Urothelium cell line (cell line): ENCODE measurements at regions not wholly inside any gene's neighbourhood (a gene's known extent, or its start where the extent isn't known, plus 50 kb on each side); places are given as distances from the start of the nearest gene placed in this dataset.

Experiments
- DNase-seq: peaks from one replicate; pipeline ENCODE4 v3.0.0; 2011; ENCODE audit warnings: low spot score, mixed read lengths
- FAIRE-seq: peaks from 2 replicates; lab custom pipeline; 2011; peaks lifted over from hg19 to GRCh38; lab: Jason Lieb, UNC

- DNase-seq (no peak), FAIRE-seq (no peak)
These were observed 670.2 kb upstream of the CXADR start for GRCh38 chr21:16842696-16843035.

DNA sequence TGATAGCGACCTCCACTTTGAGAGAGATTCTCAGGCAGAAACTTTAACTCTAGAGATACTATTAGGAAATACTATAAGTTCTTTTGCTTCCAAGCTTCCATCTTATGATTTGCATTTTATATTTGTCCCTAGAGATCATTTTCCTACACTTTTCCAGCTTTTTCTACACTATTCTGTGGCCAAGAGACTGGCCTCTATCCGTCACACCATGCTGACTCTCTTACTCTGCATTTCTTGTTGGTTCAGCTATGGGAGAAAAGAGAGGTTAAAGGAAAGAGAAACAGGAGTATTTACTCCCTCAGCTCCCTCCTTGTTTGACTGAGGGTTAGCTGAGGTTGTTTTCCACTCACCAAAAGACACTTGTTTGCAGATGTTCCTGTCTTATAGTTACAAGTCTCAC, 665.6 kb upstream of the CXADR start:
- DNase-seq = no peak
- FAIRE-seq = no peak

DNA sequence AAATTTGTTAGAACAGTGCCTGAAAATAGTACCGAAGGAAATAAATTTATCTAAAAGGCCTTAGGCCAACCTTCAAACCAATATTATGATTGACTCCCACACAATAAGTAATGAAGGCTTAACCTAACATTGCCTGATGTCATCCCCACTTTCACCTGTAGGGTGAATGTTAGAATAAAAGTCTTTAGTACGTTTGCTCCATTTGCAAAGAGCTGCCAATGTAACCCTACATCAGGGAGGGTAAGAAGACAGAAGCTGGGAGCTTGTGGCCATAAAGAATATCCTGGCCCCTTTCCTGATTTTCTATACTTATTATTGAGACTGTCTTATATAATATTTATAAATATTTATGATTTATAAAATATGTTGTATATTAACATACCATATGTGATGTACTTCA, 661.8 kb upstream of the CXADR start:
- DNase-seq = no peak
- no peak for FAIRE-seq

DNA sequence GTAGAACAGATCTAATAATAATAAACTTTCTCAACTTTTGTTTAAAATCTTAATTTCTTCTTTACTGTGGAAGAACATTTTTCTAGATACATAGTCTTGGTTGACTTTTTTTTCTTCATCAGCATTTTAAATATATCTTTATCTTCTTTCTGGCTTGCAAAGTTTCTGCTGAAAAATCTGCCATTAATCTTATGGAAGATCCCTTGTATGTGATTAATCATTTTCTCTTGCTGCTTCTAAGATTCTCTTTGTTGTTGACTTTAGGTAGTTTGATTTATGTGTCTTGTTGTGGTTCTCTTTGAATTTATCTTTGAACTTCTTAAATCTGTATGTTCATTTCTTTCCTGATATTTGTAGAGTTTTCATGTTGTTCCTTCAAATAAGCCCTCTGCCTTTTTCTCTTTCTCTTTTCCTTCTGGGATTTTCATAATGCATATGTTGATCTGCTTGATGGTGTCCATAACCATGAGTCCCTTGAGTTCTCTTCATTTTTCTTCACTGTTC, 657.6 kb upstream of the CXADR start:
- no peak for DNase-seq
- FAIRE-seq = no peak

- no peak for DNase-seq
- no peak for FAIRE-seq
These were observed 649.4 kb upstream of the CXADR start for GRCh38 chr21:16863362-16863905.

GRCh38 chr21:16863908-16864307, 648.9 kb upstream of the CXADR start:
- DNase-seq (no peak), FAIRE-seq (no peak)

DNA sequence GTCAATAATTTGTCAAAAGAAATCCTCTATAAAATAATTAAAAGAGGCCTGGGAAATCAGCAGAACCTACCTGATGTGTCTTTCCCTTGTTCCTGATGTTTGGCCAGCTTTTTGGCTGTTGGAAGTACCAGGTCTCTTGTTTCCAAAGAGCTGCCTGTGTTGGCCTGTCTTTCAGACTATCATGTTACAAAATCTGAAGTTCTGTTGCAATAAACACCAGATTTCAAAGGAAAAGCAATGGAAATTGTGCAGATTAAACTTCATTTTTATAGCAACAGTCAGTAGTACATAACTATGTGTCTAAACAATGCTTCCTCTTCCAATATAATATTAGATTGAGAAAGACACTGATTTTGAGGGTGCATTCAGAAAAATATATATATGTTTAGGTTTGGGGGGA, 647.2 kb upstream of the CXADR start:
- no peak for DNase-seq
- FAIRE-seq = no peak

DNA sequence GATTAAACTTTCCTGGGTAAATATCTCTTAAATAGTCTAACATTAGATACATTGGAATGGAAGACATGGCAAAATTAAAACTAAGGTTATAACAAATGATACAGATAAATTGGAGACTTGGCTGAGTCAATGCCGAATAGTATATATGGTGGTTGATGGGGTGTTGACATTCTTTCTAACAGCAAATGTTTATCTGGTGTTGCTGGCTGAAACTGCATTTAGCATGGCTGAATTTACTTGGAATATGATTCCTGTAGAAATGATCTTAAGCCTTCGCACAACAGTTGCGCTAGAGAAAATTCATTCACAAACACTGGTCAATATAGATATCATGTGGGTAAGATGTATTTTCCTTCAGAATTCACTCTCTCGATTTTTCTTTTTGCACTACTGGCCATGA, 646.0 kb upstream of the CXADR start:
- DNase-seq (no peak), FAIRE-seq (no peak)

- FAIRE-seq (no peak), DNase-seq (no peak)
These were observed 642.7 kb upstream of the CXADR start for GRCh38 chr21:16870103-16870502.

- no peak for FAIRE-seq
- DNase-seq = no peak
These were observed 640.2 kb upstream of the CXADR start for GRCh38 chr21:16872616-16873015.

- DNase-seq = no peak
- FAIRE-seq = no peak
These were observed 639.7 kb upstream of the CXADR start for GRCh38 chr21:16873176-16873575.

DNA sequence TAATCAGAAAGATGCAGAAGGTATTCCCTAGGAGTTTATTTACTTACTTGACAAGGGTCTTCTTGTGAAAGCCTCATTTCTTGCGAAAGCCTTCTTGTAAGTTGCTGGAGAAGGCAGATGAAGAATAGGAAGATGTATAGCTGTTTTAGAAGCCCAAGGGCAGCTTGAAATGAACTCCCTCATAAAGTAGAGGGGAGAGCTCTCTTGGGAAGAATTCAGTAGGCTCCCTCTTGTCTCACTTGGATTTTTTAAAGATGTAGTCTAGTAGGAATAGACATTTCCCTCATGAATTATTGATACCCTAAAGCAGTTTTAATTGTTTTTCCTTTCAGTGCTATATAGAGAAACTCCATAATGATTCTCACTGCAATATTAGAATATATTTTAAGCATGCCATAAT, 639.2 kb upstream of the CXADR start:
- no peak for FAIRE-seq
- no peak for DNase-seq

- no peak for DNase-seq
- no peak for FAIRE-seq
These were observed 633.4 kb upstream of the CXADR start for GRCh38 chr21:16879479-16879878.

- no peak for FAIRE-seq
- DNase-seq = peak; percentile 40
These were observed 621.0 kb upstream of the CXADR start for GRCh38 chr21:16891821-16892220.

GRCh38 chr21:16900685-16901084, 612.2 kb upstream of the CXADR start:
- no peak for DNase-seq
- FAIRE-seq = no peak

- FAIRE-seq (no peak), DNase-seq (no peak)
These were observed 604.8 kb upstream of the CXADR start for GRCh38 chr21:16908077-16908476.

DNA sequence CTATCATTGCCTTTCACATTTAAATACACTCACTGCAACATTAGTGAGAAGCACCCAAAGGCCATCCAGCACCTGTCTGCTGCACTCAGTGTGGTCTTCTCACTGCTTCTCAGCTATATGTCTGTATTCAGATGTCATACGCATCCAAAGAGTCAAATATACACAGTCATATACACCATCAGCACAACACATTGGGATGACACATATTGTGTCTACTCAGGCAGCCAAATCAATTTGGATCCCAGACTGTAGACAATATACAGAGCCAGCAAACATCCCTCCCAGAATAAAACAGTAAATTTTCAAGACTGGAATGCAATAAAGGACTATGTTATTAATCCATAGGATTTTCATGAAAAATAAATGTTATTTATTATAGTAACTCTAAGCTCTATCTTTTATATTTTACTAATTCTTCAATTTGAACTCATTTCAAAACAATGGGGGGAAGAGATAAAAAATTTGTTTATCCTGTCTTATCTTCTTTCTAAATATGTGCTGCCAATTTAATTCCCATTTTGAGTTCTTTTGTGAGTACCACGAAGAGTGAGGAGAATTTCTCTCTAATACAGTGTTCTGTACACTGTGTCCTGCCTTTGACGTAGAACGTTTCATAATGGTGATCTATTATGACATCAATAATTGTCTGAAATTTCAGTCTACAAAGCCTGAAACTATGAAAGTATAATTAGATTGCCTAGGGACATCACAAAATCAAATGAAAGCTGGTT, 602.2 kb upstream of the CXADR start:
- FAIRE-seq = no peak
- DNase-seq = no peak

DNA sequence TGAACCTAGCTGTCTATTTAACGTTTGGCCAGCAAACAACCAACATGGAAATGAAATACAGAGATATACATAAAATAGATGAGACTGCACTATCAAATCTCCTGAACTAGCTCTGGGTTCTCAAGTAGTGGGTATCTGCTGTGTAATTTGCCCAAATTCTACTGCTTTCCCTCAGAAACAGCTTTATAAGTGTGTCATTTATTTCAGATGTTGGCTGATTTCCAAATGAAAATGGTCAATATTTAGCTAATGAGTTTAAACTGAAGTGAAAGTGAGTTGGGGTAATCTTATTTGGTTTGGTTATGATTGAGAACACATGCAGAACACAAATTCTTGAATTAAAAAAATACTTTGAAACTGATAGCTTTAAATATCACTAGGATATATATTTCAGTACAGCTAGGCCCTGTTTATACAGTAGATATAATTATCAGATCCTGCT, 601.7 kb upstream of the CXADR start:
- no peak for DNase-seq
- FAIRE-seq = no peak

DNA sequence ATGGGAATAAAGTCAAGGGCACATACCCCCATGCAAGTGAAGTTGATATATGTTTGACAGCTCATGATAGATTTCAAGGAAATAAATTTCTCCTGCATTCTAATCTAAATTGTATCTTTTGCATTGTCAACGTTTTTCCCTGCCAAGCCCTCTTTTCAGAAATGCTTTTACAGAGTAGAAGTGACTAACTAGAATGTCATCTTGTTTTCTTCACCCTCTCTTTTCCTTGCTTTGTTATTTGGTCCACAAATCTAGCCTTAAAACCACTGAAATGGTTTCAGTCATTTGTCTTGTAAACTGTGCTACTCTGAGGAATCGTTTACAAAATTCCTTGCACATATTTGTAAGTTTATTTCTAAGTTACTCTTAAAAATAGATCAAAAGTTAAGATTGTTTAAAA, 600.8 kb upstream of the CXADR start:
- FAIRE-seq = no peak
- no peak for DNase-seq

DNA sequence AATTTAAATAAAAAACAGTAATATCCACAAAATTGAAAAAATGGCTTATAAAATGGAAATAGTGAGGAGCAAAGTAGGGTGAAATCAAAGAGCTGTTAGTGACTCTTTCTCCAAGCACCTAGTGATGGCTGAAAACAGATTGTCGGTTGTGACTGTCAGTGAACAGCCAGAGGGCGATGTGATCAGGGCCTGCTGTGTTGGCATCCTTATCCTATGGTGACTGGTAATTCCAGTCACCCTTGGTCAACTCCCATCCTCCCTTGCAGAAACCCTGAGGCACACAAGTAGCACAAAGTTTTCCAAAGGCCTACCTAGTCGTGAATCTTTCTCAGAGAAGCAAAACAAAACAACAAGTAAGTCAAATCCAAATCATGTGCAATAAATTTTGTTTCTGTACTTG, 599.8 kb upstream of the CXADR start:
- FAIRE-seq (no peak), DNase-seq (no peak)

DNA sequence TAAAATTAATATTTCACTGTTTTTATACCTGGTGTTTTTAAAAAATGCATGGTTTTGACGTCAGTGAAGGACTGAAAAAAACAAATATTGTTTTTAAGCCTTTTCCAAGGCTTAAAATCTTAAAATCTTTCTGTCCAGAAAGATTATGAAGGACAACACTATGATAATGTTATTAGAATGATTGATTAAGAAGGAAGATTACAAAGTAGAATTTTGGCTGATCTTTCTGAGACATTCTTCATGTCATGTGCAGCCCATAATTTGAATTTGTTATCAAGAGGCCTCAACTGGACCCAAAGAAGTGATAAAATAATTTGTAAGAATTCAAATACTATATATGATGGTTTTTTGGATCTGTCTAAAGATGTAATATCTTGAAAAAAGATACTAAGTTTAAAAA, 584.4 kb upstream of the CXADR start:
- FAIRE-seq (no peak), DNase-seq (no peak)

DNA sequence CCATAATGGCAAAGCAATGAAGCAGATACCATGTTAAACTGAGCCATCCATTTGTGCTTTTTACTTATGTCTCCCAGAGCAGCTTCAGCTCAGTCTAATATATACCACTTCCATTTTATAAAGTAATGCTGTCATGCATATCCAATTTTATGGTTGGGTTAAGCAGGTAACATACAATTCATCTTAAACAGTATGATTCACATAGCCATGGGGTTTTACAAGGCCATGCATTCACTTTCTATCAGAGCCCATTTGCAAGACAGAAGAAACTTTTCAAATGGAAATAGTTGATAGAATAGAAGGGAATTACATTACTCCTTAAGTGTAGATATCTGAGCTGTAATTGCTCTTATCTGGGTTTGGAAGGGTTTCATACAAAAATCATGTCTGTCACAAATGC, 580.5 kb upstream of the CXADR start:
- no peak for FAIRE-seq
- DNase-seq = no peak

DNA sequence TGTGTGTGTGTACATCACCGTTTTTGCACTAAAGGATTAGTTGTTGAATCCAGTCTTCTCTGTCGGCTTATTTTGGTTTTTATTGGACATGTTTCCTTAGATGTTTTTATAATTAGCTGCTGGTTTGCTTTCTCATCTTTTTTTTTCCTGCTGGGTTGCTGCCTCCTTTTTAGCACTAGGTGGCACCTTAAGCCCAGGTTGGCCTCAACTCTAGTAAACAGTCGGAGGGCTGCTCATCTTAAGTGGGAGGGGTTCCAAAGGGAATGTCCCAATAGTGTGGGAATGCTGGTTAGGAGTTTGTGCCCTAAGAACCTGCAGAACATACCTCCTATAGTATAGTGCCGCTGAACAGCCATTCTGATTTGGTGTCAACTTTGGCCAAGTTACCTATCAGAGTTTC, 570.1 kb upstream of the CXADR start:
- DNase-seq (peak; percentile 27), FAIRE-seq (no peak)
